NCI-H1048 (cell line): ENCODE measurements at regions not wholly inside any gene's neighbourhood (a gene's known extent, or its start where the extent isn't known, plus 50 kb on each side); places are given as distances from the start of the nearest gene placed in this dataset.
"Not testable (repeated sequence)": the region's sequence is repeated elsewhere in the genome, so short reads cannot be mapped to it uniquely, and the experiment has no call there.

Experiments
- DNase-seq: peaks from one replicate; lab custom pipeline; 2025; lab: John Stamatoyannopoulos, UW

DNA sequence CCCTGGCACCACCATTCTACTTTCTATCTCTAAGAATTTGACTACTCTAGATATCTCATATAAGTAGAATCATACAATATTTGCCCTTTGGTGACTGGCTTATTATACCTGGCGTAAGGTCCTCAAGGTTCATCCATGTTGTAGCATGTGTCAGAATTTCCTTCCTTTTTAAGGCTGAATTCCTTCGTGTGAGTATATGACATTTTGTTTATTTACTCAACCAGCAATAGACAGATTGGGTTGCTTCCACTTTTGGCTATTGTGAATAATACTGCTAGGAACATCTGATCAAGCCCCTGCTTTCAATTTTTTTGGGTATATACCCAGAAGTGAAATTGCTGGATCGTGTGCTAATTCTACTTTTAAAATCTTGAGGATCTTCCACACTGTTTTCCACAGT is 232.8 kb upstream of the MCHR2 start:
- no peak for DNase-seq

DNA sequence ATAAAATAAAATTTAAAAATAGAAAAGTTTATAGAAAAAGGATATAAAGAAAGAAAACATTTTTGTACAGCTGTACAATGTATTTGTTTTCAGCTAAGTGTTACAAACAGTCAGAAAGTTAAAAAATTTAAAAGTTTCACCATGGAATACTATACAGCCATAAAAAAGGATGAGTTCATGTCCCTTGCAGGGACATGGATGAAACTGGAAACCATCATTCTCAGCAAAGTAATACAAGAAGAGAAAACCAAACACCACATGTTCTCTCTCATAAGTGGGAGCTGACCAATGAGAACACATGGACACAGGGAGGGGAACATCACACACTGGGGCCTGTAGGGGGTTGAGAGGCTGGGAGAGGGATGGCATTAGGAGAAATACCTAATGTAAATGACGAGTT is 229.9 kb upstream of the MCHR2 start:
- DNase-seq, result not testable (repeated sequence)

DNA sequence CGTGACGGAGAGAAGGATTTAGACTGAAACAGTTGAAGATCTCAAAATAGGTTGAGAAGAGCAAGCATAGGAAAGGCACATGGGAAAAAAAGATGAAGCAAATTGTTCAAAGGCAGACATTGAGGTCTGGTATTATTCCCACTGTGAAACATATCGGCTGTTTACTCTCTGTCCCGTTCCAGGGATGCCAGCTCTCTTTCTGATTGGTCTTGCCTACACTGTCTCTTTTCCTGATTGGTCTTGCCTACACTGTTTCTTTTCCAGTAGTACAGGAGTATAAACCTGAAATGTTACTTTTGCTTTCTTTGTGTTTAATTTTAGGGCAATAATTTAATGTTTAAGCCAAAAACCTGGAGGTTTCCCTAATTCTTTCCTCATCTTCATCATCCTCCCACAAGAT is 226.5 kb upstream of the MCHR2 start:
- DNase-seq, result no peak

DNA sequence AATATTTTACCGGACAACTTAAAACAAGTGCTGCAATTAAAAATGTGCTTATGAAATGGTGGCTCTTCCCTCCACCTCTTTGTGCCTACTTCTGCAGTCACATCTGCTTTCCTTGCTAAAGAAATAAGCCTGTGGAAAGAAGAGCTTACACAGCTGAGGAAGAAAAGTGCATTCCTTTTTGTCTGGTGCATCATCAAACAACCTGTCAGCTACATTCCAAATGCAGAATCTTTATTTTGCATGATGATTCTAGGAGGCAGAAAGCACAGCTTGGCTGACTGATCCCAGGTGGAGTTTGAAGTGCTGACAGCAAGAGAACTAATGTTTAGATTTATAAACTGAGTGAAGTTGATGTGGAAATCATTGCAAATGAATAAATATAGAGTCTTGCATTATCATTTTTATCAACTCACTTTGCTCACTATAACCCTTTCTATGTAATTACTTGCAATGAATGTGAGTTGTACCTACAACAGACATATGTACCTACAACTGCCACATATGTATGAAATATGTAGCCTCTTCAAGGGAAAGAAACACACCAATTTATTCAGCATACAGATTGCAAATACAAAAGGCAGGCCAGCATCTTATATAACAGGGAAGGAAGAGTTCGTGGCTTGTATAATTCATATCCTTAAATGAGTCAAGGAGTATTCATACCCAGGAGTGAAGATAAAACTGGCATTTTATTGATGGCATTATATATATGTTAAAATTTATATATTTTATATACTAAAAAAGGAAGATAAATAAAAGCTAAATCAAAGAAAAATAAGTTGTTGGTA is 223.4 kb upstream of the MCHR2 start:
- DNase-seq, result no peak

DNA sequence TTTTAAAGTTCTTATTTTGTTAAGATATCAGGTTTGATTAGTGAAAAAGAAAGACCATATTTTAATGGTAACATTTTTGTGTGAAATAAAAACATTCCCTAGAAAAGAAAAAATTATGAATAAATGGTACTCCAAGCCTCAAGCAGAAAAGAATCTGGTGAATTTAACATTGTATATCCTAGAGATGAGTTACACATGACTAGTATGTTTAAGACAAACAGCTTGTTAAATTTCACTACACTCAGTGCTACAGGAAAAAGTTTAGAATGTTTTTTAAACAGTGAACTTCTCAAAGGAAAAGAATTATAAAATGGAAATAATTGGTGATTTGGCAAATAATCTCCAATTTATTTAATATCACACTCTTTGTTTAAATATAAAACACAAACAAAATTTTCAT is 222.7 kb upstream of the MCHR2 start:
- no peak for DNase-seq

DNA sequence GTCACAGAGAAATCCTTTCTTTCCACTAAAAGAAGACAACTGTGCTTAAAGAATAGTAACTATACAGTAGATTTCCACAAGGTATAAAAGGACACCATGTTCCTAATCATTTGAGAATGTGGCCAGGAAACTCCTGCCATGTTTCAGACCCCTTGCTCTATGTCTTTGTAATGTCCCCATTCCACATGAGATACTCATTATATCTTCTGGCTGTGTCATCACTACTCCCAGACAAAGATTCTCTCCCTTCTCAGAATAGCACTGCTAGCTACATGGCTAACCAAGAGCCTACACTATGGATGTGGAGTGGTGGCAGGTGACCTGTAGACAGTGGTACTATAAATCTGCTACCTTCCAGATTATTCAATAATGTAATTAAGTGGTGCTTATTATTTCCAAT is 218.1 kb upstream of the MCHR2 start:
- DNase-seq, result no peak

DNA sequence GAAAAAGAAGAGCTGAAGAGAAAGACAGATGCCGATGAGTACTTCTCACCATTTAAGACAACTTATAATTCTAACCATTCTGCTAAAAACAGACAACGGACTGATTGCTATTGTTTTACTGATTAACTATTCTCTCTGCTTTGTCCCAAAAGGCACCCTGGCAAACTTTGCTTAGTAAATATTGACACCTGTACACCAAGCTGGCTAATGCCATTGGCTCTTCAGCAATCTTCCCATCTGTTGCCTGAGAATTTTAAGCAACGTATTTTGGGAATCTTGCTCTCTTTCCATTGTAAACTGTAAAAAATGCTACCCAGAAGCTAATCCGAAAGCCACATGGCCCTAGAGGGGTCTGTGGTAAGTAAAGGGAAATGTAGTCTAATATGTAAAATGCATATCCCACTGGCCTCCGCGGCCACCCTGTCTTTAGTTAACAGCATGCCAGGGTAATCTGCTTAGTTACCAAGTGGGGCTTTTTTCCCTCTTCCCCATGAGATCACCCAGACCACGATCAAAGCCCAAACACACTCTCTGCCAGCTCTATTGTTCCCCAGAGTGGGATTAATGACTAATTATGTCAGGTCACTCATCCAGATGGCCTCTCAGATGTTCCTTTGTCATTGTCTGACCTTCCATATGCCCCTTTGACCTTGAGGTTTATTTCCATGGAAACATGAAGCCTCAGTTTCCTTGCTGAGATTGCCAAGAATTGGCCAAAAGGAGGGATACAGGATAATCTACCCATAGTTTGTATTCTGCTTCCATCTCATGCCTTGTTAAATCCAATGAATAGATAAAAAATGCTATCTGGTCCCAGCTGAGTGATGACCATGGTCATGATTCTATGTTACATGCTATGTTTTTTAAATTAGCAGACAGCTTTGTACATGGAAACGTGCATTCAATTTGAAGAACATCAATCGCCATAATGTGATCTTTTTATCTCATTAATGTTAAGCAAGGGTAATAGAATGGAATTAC is 216.4 kb upstream of the MCHR2 start:
- DNase-seq, result no peak

DNA sequence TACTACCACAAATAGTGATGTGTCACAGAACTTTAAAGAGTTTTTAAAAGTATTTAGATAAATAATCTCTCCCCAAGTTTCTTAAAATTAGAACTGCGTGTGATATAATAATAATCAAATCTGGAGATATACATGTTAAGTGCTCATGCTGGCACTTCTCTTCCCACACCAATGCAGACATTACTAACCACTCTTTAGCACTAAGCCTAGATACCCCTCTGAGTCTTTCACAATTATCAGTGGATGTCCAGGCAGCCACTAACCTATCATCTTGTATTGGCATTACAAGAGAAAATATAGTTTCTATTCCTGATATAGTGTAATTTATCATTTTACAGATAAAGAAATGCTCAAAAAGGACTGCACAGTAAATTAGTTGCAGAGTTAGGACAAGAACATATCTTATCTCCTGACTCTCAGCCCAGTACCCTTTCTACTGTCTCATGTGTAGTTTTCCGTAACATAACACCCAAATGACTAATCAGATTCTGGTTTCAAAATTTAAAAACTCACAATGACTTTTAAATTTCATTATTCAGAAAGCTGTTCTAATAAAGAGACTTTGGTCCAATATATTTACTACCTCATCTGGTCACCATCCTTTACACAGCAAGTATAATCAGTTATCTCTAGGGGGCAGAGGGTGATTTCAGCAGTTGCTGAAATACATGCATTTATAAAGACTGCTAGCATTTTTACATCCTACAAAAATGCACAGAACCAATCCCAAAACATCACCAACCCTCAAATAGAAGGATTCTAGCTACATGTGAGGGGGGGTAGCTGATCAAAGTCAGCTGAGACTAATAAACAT is 215.5 kb upstream of the MCHR2 start:
- DNase-seq, result no peak

DNA sequence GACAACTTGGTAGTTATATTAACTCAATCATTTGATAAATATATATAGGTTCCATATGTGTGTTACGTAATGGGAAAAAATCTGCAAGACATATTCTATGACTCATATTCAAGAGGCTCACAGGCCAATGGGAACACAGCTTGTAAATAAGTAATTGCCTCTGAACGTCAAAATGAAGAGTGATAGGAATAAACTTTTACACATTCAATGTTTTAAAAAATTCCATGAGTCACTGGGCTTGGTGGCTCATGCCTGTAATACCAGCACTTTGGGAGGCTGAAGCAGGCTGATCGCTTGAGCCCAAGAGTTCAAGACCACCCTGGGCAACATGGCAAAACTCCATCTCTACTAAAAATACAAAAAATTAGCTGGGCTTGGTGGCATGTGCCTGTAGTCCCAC is 209.4 kb upstream of the MCHR2 start:
- DNase-seq, result no peak

DNA sequence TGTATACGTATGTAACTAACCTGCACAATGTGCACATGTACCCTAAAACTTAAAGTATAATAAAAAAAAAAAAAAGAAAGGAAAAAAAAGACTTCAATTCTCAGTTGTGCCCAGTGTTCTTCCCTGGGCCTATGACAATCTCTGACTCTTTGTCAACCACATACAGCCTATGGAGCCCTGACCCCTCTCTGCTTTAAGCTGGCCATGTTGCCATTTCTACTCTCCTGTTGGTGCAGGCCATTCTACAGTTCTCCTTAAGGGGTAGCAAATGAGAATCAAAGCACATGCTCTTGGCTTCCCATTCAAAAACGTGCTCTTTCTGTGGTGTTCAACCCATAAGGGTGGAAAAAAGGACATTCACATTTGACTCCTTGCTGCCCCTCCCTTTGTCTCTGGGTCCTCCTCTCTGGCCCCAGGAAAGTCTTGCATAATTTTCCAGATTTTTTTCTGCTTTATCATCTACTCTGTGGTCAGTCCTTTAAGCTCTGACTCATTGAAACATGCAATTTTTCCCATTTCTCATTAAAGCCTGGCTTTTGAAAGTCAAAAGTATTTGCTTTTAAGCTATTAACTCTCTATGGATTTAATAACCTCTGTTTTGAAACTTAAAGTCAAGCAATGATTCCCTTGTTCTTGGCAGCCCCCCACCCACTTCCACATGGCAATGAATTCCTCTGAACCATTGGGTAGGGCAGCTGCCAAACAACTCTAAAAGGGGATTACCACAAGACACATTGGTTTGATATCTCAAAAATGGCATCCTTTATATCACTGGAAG is 208.6 kb upstream of the MCHR2 start:
- no peak for DNase-seq

DNA sequence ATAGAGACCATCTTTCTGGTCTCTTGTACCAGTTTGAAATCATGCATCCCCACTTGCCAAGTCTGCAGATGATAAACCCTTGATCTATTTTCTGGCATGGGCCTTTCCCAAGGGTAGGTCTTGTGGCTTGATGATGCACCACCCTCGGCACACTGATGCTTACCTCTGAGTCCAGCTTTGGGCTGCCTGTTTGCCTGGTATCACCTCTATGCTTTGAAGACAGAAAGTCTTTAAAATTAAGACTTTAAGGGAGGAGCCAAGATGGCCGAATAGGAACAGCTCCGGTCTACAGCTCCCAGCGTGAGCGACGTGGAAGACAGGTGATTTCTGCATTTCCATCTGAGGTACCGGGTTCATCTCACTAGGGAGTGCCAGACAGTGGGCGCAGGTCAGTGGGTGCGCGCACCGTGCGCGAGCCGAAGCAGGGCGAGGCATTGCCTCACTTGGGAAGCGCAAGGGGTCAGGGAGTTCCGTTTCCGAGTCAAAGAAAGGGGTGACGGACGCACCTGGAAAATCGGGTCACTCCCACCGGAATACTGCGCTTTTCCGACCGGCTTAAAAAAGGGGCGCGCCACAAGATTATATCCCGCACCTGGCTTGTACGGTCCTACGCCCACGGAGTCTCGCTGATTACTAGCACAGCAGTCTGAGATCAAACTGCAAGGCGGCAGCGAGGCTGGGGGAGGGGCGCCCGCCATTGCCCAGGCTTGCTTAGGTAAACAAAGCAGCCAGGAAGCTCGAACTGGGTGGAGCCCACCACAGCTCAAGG is 202.4 kb upstream of the MCHR2 start:
- DNase-seq, result not testable (repeated sequence)

DNA sequence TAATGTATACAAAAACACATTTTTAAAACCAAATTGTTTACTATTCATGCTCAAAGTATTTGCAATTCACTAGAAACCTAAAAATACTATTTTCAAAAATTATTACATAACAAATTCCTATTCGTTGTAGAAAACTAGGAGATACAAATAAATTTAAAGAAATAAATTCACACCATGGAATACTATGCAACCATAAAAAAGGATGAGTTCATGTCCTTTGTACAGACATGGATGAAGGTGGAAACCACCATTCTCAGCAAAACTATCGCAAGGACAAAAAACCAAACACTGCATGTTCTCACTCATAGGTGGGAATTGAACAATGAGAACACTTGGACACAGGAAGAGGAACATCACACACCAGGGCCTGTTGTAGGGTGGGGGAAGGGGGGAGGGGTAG is 201.2 kb upstream of the MCHR2 start:
- DNase-seq, result not testable (repeated sequence)

DNA sequence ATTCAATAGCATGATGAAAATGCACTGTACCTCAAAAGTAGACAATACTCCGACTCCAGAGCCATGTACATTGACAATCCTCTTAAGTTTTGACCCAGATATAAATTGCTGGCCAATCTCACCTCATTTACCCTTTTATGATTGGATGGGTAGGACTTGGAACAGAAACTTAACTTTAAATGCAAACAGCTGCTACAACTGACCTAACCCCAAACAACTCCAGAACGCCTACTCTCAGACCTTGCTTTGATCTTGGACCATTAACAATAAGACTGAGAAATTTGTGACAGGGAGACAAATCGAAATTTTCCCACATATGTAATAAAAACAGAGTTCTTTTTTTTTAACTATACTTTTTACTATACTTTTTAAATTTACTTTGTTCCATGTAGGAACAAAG is 200.5 kb upstream of the MCHR2 start:
- no peak for DNase-seq

DNA sequence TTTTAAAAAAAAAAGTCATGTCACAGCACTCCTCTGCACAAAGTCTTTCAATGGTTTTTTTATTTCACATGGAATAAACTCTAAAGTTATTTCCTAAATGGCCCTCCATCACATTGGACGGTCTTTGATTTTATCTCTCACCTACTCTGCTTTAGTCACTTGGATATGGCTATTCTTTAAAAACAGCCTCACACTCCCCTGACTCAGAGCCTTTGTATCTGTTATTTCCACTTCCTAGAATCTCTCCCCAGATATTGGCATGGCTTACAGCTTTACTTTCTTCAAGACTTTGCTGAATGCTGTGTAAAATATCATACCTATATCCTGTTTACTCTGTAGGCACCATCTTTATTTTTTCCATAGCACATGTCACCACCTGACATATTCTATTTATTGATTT is 194.7 kb upstream of the MCHR2 start:
- DNase-seq, result no peak

DNA sequence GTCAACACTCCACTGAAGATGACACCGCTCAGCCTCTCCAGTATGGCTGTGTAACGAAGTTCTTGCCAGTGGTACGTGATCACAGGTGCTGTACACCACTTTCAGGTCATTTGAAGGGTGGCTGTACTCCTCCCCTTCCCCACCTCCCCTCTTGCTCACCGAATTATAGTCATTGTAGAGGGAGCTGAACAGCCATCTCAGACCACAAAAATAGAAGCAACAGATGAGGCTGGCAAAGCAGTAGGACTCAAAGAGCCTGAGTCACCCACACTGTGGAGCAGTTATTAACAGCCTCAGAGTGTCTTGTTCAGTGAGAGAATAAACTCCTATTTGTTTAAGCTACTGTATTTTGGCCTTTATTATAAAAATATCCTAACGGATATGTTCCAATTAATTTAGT is 192.5 kb upstream of the MCHR2 start:
- DNase-seq, result no peak

DNA sequence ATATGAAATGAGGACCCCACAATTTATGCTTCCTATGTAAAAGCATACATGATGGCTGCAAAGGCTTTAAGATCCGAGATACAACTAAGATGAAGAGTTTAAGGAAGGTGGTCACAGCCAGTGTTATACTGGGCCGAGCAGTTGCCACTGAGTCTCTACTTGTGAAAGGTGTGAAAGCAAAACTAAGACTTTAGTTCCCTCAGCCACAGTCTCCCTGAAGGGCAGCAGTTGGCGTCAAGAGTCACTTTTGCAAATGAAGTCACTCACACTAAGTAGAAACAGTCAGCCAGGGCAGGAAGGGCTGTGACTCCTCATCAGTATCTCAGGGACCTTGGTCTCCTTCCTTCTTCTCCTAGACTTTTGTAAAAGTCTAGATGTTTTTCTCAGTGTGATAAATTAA is 191.6 kb upstream of the MCHR2 start:
- DNase-seq, result no peak

DNA sequence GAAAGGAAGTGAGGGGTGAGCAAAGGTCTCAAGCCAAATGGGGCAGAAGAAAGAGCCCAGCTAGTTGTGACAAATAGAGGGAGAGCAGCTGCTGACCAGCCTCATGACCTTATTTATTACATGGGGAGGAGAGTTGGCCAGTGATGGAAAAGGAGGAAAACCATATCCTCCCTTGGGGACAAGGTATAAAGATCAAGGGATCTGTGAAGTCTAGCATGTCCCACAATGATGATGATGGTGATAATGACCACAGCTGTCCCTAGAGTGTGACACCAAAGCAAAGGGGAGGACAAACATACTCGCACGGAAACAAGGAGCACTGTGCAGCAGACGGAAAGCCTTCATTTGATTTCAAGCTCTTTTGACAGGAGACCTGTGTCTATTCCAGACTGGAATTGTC is 190.4 kb upstream of the MCHR2 start:
- no peak for DNase-seq

DNA sequence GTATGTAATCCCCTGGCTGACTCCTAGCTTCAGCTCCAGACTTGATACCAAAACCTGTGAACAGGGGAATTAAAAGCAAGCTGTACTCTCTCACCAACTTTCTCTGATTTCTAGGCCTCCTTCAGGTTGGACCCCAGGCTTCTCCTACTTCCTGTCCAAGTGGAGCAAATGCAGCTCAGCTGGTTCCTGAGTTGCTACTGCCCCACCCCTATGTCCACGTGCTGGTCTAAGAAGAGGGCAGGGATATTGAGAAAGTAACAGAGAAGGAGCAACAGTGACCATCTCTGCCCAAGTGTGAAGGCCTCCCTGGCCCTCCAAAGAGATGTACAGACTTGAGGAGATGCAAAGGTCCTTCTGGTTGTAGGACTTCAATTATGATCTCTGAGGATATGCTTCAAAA is 188.3 kb upstream of the MCHR2 start:
- no peak for DNase-seq

DNA sequence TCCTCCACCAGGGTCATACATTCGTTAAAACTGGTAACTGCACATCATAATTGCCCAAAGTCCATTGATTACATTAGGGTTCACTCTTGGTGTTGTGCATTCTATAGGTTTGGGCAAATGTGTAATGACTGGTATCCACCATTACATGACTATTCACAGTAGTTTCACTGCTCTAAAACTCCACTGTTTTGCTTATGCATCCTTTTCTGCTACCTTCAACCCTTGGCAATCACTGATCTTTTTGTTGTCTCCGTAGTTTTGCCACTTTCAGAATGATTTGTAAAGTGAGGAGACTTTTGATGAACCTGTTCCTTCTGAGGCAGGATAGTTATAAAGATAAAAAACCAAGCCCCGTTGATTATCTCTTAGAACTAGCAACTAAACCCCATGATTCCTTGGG is 187.3 kb upstream of the MCHR2 start:
- no peak for DNase-seq

DNA sequence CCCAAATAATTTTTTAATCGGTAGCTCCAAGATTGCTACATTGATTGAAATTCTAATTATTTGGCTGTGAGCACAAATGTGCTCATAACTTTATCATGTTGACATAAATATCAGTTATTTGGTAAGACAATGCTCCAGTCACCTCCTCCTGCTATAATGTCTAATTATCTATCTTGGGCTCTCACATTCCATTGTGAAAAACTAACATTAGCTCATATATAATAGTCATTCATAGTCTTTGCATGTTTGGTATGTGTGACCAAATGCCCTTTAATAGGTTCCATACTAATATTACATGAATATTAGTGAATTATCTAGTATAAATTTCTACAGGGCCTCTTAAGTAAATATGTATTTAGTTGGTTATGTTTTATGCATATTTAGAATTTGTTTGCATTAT is 185.6 kb upstream of the MCHR2 start:
- DNase-seq, result no peak

DNA sequence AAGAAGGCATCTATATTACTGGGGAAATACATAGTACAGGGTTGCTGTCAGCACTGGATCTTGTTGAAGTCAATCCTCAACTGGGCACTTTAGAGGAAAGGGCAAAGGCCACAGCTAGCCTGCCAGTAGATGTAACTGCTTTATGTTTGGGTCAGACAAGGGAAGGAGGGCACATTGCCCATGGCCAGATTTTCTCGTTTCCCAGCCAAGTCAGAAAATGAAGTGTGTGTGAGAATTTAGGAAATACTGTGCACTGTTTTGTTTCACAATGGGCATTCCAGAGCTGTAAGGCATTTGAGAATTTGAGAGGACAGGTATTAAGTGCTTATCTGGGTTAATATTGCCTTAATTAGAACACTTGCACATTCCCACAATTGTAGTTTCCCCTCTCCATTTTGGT is 183.9 kb upstream of the MCHR2 start:
- no peak for DNase-seq
